GM11168 (cell line): ENCODE measurements at regions not wholly inside any gene's neighbourhood (a gene's known extent, or its start where the extent isn't known, plus 50 kb on each side); places are given as distances from the start of the nearest gene placed in this dataset.

ENCODE experiments used
- in situ Hi-C: fragments of 300-500 bp; cut with MboI; formaldehyde crosslinking; loops from one replicate; pipeline ENCODE4 v1.12.0; 2022; ENCODE audit warnings: low sequenced_read_pairs; ENCODE audit not compliant: unreplicated experiment

DNA sequence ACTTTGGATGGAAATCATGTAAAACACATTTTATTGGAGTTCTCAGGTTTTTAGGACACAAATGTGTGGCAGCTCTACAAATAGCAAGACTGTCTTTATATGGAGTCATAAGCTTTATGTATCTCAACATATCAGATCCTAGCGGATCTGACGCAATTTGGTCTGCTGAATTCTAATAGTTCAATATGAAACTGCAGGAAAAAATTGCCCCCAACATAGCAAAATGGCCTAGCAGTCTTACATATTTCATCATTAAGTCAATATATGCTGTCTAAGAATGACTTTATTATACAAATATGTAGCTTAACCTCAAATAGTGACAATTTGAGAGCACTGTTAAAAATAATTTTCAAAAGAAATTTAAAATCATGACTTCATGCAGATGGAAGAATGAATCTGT is 244.3 kb downstream of the TAF11L14 start:
- in situ Hi-C loops: no loop called here

DNA sequence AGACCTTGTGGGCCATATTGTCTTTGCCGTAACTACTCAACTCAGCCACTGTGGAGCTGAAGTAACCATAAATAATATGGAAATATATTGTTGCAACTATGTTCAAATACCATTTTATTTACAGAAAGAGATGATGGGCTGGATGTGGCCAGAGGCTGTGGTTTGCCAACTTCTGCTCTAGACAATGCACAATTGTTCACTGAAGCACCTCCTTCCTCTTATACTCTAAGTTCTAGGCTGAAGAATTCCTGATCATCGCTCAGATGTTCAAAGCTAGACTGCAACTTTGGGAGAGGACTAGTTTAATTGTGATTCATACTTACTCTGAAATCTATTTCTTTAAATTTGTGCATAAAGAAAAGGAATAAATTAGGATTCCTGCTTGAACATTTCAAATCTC is 245.0 kb downstream of the TAF11L14 start:
- in situ Hi-C loops: no loop called here

DNA sequence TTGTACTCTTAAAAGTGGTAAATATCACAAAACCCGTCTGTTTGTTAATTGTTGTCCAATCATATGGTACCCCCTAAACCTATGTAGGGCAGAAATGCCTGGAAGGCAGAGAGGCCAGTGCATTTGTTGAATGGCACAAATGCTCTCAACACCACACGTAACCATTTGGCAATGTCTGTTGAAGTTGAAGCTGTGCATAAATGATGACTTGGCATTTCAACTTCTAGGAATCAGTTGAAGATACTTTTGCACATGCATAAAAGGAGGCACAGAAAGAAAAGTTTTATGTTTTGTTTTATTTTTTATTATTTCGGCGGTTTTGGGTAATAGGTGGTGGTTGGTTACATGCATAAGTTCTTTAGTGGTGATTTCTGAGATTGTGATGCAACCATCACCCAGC is 246.6 kb downstream of the TAF11L14 start:
- in situ Hi-C loops: no loop called here

DNA sequence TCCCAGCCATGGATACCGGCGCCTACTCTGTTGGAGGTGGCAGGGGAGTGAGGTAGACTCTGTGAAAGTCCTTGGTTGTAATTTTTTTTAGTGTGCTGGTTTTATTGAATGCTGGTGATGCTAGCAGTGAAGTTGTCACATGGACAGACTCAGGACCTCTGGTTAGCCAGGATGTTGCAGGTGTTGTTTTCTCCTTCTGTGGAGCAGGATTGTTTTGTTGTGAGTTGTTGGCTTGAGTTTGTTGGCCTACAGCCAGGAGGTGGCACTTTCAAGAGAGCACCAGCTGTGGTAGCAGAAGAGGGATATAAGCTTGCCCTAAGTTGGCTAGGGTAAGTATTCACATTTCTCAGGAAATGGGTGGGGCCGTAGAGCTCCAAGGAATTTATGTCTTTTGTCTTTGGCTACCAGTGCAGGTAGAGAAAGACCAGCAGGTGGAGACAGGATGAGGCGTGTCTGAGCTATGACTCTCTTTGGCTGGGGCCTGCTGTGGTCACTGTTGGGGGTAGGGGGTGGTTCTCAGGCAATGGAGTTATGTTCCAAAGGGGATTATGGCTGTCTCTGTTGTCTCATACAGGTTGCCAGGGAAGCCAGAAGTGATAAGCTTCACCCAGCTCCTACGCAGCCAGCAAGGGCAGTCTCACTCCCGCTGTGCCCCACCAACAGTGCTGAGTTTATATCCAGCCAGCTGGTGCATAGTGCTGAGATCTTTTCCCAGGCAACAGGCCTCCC is 248.7 kb downstream of the TAF11L14 start:
- in situ Hi-C loops: no loop called here

DNA sequence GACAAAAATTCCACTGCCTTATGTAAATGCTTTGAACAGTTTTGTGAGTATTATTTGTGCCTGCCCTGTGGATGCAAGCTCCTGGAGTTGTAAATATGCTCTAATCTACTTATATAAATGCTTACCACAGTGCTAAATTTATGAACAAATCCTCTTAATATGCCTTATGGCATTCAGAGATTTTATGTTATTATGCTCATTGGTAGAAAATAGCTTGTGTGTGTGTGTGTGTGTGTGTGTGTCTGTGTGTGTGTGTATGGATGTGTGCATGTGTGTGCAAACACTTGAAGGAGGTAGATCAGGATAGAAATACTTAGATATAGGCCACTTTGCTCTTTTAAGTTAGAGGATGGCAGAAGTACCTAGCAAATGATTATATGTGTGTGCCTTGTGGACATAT is 253.9 kb downstream of the TAF11L14 start:
- in situ Hi-C loops: no loop called here

DNA sequence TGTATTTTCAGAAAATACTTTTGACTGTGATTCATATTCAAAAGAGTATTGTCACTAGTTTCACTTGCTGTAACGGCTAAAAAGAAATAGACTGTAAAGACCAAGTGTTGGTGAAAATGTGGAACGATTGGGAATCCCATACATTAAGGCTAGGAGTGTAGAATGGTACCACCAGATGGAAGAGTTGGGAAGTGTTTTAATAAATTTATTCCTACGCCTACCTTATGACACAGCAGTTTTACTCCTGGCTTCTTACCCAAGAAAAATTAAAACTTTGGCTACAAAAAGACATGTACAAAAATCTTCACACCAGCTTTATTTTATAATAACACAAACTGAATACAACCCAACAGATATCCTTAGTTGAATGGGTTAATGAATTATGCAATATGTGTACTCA is 256.2 kb downstream of the TAF11L14 start:
- in situ Hi-C loops: no loop called here

DNA sequence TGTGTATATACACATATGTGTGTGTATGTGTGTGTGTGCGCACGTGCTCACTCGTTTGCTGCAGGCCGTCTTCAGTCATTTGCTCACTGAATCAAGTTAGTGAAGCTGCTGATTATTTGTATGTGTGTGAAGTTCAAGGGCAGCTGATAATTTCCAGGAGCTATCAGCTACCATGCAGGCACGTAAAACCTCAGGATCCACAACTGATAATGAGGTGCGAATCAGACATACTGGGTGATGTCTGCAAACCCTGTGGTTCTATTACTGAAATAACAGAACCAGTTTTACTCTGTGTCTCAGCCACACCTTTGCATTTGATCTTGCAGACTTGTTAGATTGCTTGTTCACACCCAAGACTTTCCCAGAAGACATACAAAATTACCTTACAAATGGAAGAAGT is 257.6 kb downstream of the TAF11L14 start:
- in situ Hi-C loops: no loop called here

DNA sequence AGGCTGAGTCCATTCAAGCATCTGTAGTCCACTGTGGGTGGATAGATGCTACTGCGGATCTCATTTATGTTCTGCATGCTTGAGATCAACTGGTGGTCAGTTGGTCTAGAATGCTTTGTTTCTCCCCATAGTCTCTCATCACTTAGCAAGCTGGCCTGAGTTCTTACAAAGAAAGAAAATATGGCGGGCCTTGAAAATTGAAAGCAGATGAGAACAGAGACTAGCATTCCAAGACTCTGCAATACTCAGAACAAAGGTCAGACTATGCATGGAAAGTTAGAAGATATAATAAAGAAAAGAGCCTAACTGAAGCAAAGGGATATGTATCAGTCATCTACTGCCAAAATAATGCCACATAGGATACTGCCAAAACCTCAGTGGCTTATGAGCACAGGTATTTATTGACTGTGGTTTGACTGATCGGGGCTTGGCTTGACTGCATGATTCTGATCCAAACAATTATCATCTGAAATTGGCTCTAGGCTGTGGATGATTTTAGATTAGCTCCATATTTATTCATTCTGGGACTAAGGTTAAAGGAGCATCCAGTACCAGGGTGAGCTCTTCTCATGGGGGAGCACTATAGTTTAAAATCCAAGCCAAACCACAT is 258.9 kb downstream of the TAF11L14 start:
- in situ Hi-C loops: no loop called here

DNA sequence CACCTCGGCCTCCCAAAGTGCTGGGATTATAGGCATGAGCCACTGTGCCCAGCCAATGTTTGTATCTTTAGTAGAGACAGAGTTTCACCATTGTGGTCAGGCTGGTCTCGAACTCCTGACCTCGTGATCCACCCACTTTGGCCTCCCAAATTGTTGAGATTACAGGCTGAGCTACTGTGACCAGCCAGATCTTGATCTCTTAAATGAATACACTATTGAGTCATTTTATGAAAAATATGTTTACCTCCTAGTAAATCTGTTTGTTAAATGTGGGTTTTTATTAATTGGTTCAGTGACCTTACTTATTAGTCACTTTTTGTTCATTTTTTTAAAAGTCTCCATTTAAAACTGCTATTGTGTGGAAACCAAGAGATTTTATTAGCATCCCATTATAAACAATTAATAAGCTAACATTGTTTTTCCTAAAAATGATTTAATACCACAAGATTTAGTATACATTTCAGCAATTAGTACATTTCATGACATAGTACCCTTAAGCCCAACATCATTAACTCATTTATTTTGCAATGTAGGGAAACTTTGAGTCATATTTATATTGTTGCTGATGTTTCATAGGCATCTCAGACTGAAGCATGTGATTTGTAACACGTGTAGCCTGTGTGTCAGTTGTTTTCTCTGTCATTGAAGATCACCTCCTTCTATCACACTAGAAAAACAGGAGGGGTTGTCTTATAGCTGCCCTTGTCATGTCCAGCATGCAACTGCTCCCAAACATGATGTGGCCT is 261.2 kb downstream of the TAF11L14 start:
- in situ Hi-C loops: no loop called here

DNA sequence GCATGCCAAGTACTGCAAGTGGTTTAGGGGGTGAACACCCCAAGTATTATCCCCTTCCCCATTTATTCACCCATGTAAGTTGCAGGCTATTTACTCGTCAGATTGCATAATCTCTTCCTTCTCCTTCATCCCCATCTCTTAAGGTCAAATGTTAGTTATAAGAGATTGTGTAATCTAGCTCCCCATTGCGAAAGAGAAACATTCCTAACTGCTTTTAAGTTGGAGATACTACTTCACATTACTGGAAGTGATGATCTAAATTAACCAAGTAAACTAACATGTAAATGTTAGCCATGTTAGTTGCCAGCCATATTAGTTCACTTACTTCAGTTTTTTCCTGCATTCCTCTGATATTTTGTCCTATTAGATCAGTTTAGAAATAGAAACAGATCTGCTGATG is 262.3 kb downstream of the TAF11L14 start:
- in situ Hi-C loops: no loop called here

DNA sequence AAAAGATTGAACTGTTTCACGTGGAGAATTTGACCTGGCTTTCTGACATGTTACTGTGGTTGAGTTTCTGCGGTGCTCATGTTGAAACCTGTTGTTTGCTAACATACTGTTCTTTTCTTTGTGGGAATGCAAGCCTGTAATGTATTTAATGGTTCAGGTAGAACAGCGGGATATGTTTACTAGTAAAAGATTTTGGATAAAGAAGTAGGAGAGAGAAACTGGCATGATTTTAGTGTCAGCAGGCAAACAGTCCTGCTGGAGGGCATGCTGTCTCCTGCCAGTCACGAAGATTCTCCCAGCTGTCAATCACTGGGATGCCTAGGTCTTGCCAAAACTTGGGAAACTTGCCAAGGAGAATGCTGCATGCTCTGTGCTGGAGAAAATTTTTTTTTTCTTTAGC is 263.5 kb downstream of the TAF11L14 start:
- in situ Hi-C loops: no loop called here

DNA sequence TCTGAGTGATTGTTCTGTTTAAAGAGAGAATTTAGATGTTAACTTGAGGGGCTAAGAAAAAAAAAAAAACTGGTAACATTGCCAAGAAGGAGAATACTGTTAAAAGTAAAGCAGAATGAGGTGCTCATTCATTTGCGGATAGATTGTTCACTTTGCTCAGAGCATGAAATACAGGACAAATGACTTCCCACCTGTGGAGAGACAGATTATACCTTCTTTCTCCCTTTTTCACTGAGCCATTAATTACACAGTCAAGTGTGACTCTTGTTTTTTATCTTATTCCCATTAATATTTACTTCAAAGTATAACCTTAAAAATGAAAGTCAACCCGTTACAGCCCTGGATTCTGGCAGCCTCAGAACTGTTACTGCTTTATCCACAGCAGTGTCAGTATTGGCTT is 264.5 kb downstream of the TAF11L14 start:
- in situ Hi-C loops: no loop called here

DNA sequence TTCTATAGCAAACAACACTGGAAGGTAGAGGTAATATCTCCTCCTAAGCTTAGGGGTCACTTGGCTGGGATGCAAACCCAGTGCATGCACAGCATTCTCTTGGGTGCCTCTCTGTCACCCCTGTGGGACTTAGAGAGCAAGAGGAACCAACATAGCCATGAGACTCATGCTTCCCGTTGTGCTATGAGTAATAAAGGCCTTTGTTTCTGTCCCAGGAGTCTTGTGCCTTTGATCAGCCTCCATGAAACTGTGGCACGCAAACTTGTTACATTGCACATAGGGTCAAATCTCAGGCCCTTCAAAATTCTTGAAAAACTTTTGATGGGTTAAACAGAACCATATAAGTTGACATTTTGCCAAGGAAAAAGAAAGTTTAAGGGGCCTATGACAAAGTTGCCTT is 272.8 kb downstream of the TAF11L14 start:
- in situ Hi-C loops: no loop called here

DNA sequence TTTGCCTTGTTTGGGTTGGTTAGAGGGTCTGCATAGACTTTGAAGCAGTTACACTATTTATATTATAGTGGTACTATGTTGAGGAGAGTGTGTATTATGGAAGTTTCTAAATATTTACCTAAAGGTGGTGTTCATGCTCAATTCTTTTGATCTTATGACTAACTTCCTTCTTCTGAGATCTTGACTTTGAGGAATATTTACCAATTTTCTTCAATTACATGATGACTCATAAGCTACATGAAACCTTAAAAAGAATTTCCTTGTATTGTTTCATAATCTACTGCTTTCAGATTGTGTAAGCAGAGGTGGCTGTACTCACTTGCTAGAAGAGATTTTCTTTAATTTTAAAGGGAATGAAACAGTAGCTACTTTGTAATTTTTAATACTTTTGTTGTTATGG is 276.1 kb downstream of the TAF11L14 start:
- in situ Hi-C loops: no loop called here

DNA sequence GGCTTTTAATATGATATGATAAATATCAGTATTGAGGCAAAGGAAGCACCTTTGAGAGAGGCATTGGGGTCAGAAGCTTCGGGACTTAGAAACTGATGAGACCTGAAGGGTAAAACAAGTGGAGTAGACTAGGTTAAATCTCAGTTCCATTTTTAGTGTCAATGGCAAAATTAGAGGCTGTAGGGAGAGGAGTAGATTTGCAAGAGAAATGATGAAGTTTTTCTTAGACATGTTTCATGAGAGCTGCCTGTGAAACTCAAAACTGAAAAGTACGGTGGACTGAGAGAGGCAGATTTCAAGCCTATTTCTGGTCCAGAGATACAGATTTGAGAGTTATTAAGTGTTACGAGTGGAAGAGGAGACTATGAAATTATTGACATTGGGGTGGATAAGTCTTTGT is 278.5 kb downstream of the TAF11L14 start:
- in situ Hi-C loops: no loop called here

DNA sequence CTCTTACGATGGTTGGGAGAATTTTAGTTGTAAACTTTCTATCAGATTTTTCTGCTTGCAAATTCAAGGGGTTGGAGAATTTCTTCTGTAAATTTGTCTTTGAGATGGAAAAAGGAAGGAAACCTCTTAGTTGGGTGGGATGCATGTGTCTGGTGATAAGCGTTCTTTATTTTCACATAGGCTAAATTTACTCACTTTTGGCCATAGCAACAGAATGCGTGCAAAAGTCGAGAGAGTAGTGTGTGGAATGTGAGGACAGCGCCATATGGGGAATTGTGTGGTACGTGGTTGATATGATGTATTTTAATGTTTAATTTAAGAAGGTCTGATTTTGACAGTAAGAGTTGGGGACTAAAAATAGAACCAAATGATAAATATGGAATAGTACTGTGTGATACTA is 282.2 kb downstream of the TAF11L14 start:
- in situ Hi-C loops: no loop called here

DNA sequence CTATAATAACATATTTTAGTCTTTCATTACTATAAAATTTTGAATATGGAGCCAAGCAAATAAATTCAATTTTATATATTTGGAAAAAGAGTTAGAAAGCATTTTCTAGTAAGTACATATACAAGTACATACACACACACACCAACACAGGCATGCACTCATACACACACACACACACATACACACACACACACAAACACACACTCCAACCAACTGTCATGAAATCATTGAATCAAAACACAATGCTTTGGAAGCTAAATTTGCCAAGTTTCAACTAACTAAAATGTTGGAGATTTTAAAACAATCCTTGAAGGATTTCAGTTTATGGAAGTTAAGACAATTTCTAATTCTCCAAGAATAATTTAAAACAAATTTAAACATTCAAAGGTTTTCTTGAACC is 283.2 kb downstream of the TAF11L14 start:
- in situ Hi-C loops: no loop called here

DNA sequence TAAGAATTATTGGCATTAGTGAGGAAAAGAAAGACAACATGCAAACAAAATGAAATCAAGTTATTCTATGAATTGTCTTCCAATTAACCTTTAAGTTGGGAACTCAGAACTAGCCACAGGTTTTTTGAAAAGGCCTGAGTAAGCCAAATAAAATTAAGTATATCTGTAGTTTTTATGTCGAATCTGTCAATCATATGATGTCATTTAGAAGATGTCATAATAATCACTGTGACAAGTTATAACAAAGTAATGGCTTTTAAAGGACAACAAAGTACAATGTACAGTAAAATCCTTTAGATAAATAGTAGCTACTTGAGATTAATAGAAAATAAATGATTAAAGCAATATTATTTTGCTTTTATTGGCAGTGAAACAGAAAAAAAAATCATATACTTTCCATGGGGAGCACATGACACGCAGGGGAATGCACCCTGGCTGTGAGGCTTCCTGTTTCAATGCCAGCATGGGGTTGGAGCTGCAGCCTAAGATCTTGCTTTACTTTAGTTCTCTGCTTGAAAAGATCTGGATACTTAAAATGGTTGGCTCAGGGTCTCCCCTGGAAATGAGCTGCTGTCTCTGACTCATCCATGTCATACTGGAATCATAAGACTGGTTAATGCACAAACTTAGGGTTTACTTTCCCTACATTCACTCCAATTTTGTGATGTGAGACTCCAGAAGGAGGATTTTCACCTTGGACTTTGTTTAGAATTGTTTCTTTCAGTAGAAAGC is 284.3 kb downstream of the TAF11L14 start:
- in situ Hi-C loops: no loop called here

DNA sequence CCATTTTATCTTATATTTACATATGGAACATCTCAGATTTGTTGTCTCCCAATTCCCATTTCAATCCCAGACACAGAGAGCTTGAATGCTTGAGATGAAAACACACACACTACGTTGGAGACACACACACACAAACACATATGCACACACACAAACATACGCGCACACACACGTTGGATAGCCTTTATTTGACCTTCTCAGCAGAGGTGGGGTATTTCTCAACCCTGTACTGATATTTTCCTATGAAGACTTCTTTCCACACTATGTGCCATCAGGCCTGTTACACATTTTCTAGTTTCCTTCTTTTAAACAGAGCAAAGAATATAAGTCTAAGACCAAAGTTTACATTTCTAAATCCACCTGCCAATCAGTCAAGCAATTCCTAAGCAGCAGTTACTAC is 291.0 kb downstream of the TAF11L14 start:
- in situ Hi-C loops: no loop called here

DNA sequence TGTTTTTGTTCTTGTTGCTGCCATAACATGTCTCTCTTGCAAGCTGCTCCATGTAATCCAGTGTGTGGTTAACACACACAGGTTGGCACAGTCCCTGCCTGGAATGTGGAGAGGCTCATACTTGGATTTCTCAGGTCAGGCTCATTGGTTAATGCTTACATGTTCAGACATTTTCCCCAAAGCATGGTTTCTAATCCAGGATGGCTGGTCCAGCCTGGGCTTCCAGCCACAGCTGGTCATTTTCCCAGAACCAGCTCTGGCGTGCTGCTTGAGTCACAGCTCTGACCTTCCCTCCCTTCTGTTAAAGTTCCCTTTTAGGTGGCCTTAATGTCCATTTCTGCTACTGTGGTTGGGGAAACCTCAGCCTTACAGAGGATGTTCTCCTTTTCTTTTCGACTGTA is 294.3 kb downstream of the TAF11L14 start:
- in situ Hi-C loops: no loop called here

DNA sequence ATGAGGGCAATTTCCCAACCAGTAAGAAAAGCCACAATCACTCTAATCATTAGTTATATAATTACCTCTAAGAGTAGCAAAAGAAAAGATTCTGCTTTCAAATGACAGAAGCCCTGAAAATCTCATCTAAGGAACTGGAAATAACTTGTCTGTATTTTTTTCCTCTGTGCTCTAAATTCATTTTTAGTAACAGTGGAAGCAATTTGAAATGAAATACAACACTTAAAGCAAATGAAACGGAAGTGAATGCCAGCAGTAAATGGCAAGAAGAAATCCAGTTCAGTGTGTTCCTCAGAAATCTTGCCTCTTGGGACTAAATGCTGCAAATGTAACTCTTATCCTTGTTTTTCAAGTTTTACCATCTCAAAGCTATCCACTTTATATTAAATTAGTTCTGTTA is 294.9 kb downstream of the TAF11L14 start:
- in situ Hi-C loops: no loop called here
